Glutamatergic neuron (in vitro differentiated cells): ENCODE measurements at regions not wholly inside any gene's neighbourhood (a gene's known extent, or its start where the extent isn't known, plus 50 kb on each side); places are given as distances from the start of the nearest gene placed in this dataset.

ENCODE experiments used
- DNase-seq: peaks from one replicate; pipeline ENCODE4 v3.0.0; 2022
- H3K27ac Mint-ChIP-seq: one replicate; pipeline ENCODE4 v1.8.0; 2020; ENCODE audit warnings: mild to moderate bottlenecking, mixed read lengths, inconsistent platforms; ENCODE audit not compliant: unreplicated experiment
- H3K27me3 Mint-ChIP-seq: one replicate; pipeline ENCODE4 v1.8.0; 2020; ENCODE audit warnings: mild to moderate bottlenecking, moderate library complexity, mixed read lengths, inconsistent platforms; ENCODE audit not compliant: unreplicated experiment
- H3K36me3 Mint-ChIP-seq: one replicate; pipeline ENCODE4 v1.8.0; 2020; ENCODE audit warnings: mild to moderate bottlenecking, mixed read lengths, inconsistent platforms; ENCODE audit not compliant: unreplicated experiment
- H3K4me1 Mint-ChIP-seq: one replicate; pipeline ENCODE4 v1.8.0; 2020; ENCODE audit warnings: mild to moderate bottlenecking, low read depth, mixed read lengths, inconsistent platforms; ENCODE audit not compliant: unreplicated experiment
- H3K4me3 Mint-ChIP-seq: one replicate; pipeline ENCODE4 v1.8.0; 2020; ENCODE audit warnings: mild to moderate bottlenecking, mixed read lengths, inconsistent platforms; ENCODE audit not compliant: unreplicated experiment
- H3K9me3 Mint-ChIP-seq: one replicate; pipeline ENCODE4 v1.8.0; 2020; ENCODE audit warnings: mild to moderate bottlenecking, moderate library complexity, mixed read lengths, inconsistent platforms; ENCODE audit not compliant: unreplicated experiment
- TF ChIP-seq, protein P1 (sequence below): fragments of 200-600 bp; sonication (generic); IDR thresholded peaks from one replicate; pipeline ENCODE4 v1.5.0; 2021; ENCODE audit not compliant: partially characterized antibody, unreplicated experiment

DNA sequence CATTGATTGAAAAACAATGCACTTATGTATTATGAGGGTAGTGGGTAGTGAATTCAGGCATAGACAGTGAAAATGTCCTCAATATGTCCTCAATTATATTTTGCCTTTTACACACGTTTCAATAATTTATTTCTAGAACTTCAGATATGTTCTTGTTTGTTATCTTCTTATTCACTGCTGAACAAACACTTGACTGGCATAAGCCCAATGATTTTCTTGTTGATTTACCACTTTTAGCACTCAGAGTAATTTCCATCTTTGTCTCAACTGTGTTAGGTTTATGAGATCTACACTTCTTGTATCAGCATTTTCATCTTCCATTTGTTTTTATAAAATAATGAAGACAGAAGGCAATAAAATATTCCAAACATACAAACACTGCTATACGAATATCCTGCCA, 61.8 kb upstream of the DCC start:
- TF ChIP-seq, protein P1, sequence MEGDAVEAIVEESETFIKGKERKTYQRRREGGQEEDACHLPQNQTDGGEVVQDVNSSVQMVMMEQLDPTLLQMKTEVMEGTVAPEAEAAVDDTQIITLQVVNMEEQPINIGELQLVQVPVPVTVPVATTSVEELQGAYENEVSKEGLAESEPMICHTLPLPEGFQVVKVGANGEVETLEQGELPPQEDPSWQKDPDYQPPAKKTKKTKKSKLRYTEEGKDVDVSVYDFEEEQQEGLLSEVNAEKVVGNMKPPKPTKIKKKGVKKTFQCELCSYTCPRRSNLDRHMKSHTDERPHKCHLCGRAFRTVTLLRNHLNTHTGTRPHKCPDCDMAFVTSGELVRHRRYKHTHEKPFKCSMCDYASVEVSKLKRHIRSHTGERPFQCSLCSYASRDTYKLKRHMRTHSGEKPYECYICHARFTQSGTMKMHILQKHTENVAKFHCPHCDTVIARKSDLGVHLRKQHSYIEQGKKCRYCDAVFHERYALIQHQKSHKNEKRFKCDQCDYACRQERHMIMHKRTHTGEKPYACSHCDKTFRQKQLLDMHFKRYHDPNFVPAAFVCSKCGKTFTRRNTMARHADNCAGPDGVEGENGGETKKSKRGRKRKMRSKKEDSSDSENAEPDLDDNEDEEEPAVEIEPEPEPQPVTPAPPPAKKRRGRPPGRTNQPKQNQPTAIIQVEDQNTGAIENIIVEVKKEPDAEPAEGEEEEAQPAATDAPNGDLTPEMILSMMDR = no peak
- no peaks in the 10 kb centered on the region for H3K36me3 Mint-ChIP-seq
- no peak for DNase-seq
- no peaks in the 10 kb centered on the region for H3K27me3 Mint-ChIP-seq
- H3K4me1 Mint-ChIP-seq = no peaks in the 10 kb centered on the region
- no peak overlapping the region for H3K4me3 Mint-ChIP-seq
- H3K9me3 Mint-ChIP-seq = no peaks in the 10 kb centered on the region
- H3K27ac Mint-ChIP-seq = no peak overlapping the region

DNA sequence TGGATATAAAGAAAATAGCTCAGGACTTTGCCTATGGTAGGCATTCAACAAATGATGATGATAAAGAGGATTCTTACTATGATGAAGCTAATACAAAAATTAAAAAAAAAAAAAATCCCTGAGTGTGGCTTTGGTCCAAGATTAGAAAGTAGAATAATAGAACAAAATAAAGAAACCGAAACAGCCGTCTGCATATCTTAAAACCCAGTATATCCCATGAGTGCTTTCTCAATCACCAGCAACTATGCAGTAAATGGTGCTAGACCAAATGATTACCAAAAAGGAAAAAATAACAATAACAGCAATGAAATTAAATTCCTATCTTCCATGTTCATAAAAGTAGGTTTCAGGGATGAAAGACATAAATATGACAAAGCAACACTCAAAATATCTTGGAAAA, 59.3 kb upstream of the DCC start:
- Mint-ChIP-seq H3K9me3 (no peaks in the 10 kb centered on the region), H3K4me1 (no peaks in the 10 kb centered on the region), H3K27me3 (no peaks in the 10 kb centered on the region), H3K4me3 (no peak overlapping the region), H3K27ac (no peak overlapping the region), H3K36me3 (no peaks in the 10 kb centered on the region)
- TF ChIP-seq, protein P1 = no peak
- DNase-seq = no peak

- Mint-ChIP-seq H3K27me3 (no peaks in the 10 kb centered on the region), H3K4me3 (no peak overlapping the region), H3K9me3 (no peaks in the 10 kb centered on the region), H3K4me1 (peaks cover 3% of the 10 kb centered on the region), H3K36me3 (no peaks in the 10 kb centered on the region), H3K27ac (no peak overlapping the region)
- DNase-seq = no peak
- TF ChIP-seq, protein P1 = no peak
Measured at GRCh38 chr18:52283927-52284326, 56.1 kb upstream of the DCC start.

DNA sequence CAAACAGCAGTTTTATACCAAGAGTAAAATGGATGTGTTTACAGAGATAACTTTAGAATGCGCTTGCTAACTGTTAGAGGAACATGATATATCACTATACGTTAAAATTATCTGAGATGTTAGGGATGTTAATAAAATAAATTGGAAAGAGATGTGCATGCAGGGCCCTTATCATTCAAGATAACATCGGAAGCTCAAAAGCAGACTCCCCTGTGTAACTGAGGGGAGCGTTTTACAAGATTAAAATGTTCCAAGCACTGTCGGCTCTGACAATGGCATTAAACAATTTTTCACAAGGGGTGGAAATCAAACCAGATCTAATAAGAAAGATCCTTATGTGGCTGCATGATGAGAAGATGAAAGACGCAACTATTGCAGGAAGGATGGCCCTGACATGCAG, 53.3 kb upstream of the DCC start:
- Mint-ChIP-seq H3K4me3 (no peak overlapping the region), H3K4me1 (peaks cover 12% of the 10 kb centered on the region), H3K9me3 (no peaks in the 10 kb centered on the region), H3K36me3 (no peaks in the 10 kb centered on the region), H3K27ac (no peak overlapping the region), H3K27me3 (no peaks in the 10 kb centered on the region)
- TF ChIP-seq, protein P1 = no peak
- no peak for DNase-seq

- Mint-ChIP-seq H3K27me3 (no peaks in the 10 kb centered on the region), H3K4me1 (peaks cover 12% of the 10 kb centered on the region), H3K36me3 (no peaks in the 10 kb centered on the region), H3K27ac (no peak overlapping the region), H3K9me3 (no peaks in the 10 kb centered on the region), H3K4me3 (no peak overlapping the region)
- DNase-seq = no peak
- TF ChIP-seq, protein P1 = no peak
Measured at GRCh38 chr18:52287151-52287550, 52.8 kb upstream of the DCC start.
